ENCODE measurements at regions not wholly inside any gene's neighbourhood (a gene's known extent, or its start where the extent isn't known, plus 50 kb on each side); places are given as distances from the start of the nearest gene placed in this dataset.

DNA sequence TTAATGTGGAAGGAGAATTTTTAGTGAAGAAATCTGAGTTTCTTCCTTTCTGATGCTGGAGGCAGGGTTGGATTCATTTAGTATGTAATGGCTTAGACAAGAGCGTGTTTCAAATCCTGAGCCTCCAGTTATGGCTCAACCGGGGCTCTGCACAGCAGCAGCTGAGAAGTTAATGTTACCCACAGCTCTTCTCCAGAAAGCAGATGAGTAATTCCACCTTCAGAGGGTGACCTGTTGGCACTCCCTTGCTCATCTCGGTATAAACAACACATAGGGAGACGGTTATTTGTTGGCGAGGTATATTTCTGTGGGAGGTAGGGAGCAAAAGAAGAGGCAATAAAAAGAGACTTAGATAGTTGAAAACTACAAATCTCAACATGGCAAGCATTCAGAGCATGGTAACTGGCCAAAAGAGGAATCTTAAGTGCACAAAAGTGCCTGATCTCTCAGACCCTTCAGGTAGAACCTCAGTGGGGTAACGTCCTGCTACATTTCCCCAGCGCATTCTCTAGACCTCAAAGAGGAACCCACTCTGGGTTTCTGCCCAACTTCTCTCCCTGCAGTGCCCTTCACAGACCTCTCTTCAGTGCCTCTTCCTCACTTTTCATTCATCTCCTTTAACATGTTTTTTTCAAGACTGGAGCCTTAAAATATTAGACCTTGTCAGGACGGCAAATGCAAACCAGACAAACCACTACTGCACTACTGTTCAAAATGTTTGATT is 417.5 kb upstream of the ADAMTSL1 start:
- TF ChIP-seq, protein P1, sequence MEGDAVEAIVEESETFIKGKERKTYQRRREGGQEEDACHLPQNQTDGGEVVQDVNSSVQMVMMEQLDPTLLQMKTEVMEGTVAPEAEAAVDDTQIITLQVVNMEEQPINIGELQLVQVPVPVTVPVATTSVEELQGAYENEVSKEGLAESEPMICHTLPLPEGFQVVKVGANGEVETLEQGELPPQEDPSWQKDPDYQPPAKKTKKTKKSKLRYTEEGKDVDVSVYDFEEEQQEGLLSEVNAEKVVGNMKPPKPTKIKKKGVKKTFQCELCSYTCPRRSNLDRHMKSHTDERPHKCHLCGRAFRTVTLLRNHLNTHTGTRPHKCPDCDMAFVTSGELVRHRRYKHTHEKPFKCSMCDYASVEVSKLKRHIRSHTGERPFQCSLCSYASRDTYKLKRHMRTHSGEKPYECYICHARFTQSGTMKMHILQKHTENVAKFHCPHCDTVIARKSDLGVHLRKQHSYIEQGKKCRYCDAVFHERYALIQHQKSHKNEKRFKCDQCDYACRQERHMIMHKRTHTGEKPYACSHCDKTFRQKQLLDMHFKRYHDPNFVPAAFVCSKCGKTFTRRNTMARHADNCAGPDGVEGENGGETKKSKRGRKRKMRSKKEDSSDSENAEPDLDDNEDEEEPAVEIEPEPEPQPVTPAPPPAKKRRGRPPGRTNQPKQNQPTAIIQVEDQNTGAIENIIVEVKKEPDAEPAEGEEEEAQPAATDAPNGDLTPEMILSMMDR (IDR thresholded peaks at IDR 0.05) = no peak
- TF ChIP-seq POLR2A (IDR thresholded peaks at IDR 0.05) (no peak), POLR2AphosphoS5 (IDR thresholded peaks at IDR 0.05) (no peak)

Measured in prostate gland (tissue), 2 donors.